SIG-M5 treated with dmso at 0.1 percent for 504 hours (cell line): ENCODE measurements at regions not wholly inside any gene's neighbourhood (a gene's known extent, or its start where the extent isn't known, plus 50 kb on each side); places are given as distances from the start of the nearest gene placed in this dataset.

Source experiments
- DNase-seq: peaks from one replicate; lab custom pipeline; 2025; ENCODE audit not compliant: unreplicated experiment; lab: John Stamatoyannopoulos, UW

DNA sequence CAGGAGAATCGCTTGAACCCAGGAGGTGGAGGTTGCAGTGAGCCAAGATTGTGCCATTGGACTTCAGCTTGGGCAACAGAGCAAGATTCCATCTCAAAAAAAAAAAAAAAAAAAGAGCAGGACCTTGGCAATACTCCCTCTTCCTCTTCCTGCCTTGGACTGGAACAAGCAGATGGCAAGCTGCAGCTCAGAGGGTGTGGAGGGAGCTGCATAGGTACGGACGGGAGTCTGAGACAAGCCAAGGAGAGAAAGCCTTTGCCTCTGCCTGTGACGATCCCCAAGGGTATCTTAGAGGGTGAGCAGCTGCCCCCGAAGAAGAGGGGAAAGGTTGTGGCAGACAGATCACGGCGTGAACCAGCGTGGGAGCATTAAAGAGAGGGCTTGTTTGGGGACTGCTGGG, 109.2 kb downstream of the AIPL1 start:
- DNase-seq = no peak

DNA sequence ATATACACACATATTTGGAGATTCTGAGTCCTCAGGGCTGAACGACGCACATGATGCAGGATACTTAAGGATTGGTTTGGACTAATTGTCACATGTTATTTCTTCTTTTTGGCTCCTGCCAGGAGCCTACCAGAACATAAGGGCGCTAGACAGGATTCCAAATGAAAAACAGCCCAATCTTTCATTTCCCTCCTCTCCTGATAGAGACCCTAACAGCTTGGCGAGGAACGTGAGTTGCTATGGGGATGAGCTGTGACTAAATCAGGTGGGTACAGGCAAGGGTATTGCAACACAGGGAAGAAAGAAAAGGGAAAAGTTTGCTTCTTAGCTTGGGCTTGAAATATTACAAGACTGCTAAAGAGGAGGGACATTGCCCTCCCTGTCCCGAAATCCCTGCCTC, 109.9 kb downstream of the AIPL1 start:
- DNase-seq = no peak

GRCh38 chr17:6323626-6324356, 111.1 kb downstream of the AIPL1 start:
- DNase-seq = no peak

DNA sequence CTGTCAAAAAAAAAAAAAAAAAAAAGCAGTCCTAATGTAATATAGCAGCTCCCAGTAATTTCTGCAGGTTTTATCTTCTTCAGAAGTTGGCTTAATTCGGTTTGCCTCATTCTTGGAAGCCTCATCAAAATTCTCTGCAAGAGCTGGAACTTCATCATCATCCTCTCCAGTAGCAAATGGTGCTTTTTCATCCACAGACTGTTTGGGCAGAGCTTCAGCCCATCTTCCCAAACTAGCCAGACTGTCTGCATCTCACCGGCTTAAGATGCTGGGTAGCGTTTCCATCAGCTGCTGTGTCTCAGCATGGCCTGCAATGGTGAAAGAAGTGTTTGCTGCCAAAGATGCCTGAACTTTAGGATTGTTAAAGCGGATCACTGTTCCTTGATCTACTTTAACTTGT, 112.6 kb downstream of the AIPL1 start:
- no peak for DNase-seq

DNA sequence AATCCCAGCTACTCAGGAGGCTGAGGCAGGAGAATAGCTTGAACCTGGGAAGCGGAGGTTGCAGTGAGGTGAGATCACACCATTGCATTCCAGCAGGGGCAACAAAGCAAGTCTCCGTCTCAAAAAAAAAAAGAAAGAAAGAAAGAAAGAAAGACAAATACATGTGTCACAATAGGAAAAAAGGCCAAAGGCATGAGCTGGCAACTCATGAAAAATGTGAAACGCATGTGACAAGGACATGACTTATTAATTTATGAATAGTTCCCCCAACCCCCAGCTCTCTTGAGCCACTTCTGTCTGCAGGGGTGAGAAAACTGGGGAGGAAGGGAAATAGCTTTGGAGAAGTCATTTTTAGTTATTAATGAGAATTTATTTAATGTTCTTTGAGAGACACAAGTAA, 120.6 kb downstream of the AIPL1 start:
- DNase-seq = no peak

DNA sequence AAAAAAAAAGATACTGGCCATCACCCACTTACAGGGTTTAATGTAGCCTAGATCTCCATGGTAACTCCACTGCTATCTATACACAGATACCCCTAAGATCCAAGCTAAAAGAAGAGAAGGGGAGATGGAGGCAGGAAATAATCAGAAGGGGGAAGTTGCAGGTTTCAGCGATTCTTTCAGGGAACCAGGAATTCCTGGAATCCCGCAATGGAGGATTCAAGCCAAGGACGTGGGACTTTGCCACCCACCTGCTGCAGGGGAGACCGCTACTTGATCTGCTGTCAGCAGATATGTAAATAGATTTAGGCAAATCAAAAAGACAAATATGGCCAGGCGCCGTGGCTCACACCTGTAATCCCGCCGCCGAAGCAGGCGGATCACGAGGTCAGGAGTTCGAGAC, 121.1 kb downstream of the AIPL1 start:
- DNase-seq = no peak

- DNase-seq = no peak
Observed at GRCh38 chr17:6306820-6307219, 128.1 kb downstream of the AIPL1 start.

DNA sequence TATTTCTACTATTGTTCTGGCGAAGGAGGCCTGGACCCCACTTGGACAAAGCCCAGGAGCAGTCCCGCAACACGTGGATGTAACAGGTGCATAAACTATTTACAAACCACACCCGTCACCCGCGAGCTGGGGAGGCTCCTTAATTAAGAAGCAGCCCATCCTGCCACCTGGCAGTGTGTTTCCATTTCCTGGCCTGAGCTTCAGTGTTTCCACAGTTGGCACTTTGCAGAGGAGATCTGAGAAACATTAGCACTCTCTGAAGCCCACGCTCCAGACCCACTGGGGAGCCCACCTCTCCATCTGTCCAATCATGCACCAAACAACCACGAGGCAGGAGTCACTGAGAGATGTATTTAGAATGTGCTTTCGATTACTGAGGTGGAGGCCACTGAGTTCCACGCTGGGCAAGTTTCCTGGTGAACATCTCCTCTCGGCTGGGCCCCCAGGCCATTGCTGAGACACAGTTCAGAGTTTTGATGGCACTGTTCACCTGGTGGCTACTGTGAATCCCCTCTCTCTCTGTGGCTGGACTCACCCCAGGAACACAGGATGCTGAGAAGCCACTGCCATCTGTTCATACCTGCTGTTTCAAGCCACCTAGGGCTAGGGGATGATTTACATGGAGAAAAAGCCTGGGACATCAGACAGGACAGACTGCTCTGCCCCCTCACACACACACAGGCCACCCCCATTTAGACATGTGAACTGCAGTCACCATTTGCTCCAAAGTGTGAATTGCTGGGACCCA, 129.1 kb downstream of the AIPL1 start:
- no peak for DNase-seq

DNA sequence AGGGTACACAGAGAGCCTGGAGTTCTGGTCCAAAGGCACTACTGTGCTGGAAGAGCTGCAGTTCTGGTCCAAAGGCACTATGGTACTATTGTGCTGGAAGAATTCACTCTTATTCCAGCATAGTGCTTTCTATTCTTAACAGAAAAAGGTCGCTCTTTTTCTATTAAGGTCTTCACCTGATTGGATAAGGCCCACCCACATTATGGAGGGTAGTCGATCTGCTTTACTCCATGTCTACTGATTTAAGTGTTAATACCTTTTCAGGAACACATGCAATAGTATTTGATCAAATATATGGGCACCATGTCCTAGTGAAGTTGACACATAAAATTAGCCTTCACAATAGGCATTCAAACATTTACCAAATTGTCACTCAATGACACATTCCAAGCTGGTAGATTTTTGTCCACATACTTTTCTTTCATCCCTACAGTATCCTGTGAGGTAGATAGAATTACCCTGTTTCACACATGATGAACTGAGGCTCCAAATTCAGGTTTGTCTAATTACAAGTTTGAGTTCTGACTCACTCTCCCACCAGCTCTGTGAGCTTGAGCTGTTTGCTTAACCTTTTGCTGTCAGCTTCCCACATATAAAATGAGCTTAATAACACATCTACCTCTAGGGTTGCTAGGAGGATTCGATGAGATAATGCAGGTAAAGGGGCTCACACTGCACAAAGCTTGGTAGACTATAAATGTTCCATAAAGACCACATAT, 129.9 kb downstream of the AIPL1 start:
- DNase-seq = no peak

DNA sequence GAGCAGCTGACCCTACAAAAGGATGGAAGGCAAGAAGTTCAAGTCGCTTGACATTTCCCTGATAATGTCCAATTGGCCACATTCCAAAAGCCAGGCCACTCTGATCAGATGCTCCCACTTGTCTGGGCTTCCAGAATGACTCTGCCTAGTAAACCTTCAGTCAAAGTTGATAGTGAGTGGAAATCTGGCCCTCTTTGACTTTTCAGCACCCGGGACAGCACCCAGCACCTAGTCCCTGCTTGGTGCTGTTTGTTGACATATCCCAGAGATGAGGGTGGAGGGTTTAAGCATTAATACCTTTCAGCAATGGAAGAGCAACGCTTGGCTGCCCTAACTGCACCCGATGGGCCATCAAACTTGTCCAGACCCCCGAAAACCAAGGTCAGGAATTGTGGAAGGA, 131.3 kb downstream of the AIPL1 start:
- DNase-seq = no peak

DNA sequence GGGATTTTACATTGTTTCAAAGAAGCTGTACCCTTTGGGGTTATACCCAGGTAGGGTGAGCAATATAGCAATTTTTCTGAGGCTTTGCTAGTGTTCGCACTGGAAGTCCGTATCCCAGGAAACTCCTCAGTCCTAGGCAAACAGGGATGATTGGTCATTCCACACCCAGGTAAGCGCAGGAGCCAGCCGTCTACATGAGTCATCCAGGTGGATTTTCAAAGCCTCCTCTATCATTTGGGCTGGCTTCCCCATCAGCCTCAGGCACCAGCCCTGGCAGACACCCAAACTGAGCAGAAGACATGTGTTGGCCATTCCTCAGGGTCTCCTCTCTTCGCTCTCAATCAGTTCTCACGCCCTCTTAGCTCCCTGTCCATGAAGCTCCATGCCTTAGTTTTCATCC, 135.6 kb downstream of the AIPL1 start:
- DNase-seq = no peak

- no peak for DNase-seq
Observed at GRCh38 chr17:6297960-6298359, 137.0 kb downstream of the AIPL1 start.

- DNase-seq = no peak
Observed at GRCh38 chr17:6297119-6297518, 137.8 kb downstream of the AIPL1 start.

- DNase-seq = no peak
Observed at GRCh38 chr17:6290488-6291196, 144.3 kb downstream of the AIPL1 start.

GRCh38 chr17:6286233-6286632, 148.7 kb downstream of the AIPL1 start:
- no peak for DNase-seq

- DNase-seq = no peak
Observed at GRCh38 chr17:6285486-6285885, 149.4 kb downstream of the AIPL1 start.

- DNase-seq = peak; percentile 13
Observed at GRCh38 chr17:6279659-6280058, 155.3 kb downstream of the AIPL1 start.

GRCh38 chr17:6278376-6278775, 156.5 kb downstream of the AIPL1 start:
- DNase-seq = no peak

DNA sequence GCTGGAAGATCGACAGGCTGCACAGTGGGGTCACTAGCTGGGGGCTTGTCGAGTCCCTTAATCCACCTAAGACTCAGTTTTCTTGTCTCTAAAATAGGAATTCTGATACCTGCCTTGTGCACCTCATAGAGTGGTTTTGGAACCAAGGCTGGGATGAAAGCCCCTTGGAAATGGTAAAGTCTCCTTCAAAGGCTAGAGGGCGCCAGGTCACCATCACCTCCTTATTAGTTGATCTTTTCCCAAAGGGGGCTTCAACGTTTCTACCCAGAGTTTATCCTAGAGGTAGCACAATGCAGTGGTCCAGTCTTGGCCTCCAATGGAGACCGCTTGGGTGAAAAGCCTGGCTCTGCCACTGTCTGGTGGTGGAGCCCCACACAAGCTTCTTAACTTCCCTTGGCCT, 158.2 kb downstream of the AIPL1 start:
- DNase-seq = no peak

DNA sequence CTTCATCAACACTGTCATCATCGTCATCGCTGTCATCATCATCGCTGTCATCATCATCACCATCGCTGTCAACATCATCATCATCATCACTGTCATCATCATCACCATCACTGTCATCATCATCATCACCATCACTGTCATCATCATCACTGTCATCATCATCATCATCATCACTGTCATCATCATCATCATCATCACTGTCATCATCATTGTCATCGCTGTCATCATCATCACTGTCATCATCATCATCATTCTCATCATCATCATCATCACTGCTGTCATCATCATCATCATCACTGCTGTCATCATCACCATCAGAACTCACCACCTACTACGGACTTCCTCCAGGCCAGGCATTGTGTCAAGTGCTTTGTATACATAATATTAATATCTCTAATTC, 160.6 kb downstream of the AIPL1 start:
- no peak for DNase-seq

DNA sequence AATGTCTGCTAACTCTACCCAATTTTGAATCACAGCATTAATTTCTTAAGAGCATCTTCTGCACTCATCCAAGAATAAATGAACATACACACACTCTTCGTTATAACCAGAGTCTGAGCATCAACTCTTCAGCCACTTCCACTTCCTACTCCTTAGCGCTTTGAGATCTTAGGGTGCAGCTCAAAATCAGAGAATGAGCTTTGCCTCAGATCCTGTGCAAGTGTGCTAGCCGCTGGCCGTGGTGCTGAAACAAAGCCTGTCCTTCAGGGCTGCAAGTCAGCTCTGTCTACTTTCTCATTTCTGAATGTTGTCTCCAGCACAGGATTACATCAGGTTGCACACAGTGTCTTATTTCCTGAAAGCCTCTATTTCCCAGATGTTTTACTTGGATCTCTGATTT, 165.4 kb downstream of the AIPL1 start:
- peak; percentile 23 for DNase-seq
